Inferior parietal cortex (tissue), 1 donor: ENCODE measurements at regions not wholly inside any gene's neighbourhood (a gene's known extent, or its start where the extent isn't known, plus 50 kb on each side); places are given as distances from the start of the nearest gene placed in this dataset.
"Not testable (repeated sequence)": the region's sequence is repeated elsewhere in the genome, so short reads cannot be mapped to it uniquely, and the experiment has no call there.

Source experiments
- DNase-seq: peaks from one replicate; pipeline ENCODE4 v3.0.0-alpha.2; 2016; ENCODE audit errors: extremely low spot score

- no peak for DNase-seq
Measured at GRCh38 chr1:96183485-96183884, 538.1 kb upstream of the PTBP2 start.

- no peak for DNase-seq
Measured at GRCh38 chr1:96183928-96184327, 537.7 kb upstream of the PTBP2 start.

GRCh38 chr1:96185181-96185580 lies 536.4 kb upstream of the PTBP2 start:
- no peak for DNase-seq

- no peak for DNase-seq
Measured at GRCh38 chr1:96187020-96187419, 534.6 kb upstream of the PTBP2 start.

- no peak for DNase-seq
Measured at GRCh38 chr1:96191165-96191564, 530.4 kb upstream of the PTBP2 start.

GRCh38 chr1:96206451-96206850 lies 515.1 kb upstream of the PTBP2 start:
- DNase-seq, result peak; percentile 19

- DNase-seq, result no peak
Measured at GRCh38 chr1:96207936-96208335, 513.6 kb upstream of the PTBP2 start.

- no peak for DNase-seq
Measured at GRCh38 chr1:96208428-96208827, 513.2 kb upstream of the PTBP2 start.

- DNase-seq, result no peak
Measured at GRCh38 chr1:96210054-96210453, 511.5 kb upstream of the PTBP2 start.

- DNase-seq, result no peak
Measured at GRCh38 chr1:96211202-96211601, 510.4 kb upstream of the PTBP2 start.

- no peak for DNase-seq
Measured at GRCh38 chr1:96214982-96215381, 506.6 kb upstream of the PTBP2 start.

GRCh38 chr1:96220651-96221050 lies 500.9 kb upstream of the PTBP2 start:
- no peak for DNase-seq

- DNase-seq, result no peak
Measured at GRCh38 chr1:96222701-96223100, 498.9 kb upstream of the PTBP2 start.

GRCh38 chr1:96224229-96224628 lies 497.4 kb upstream of the PTBP2 start:
- not testable (repeated sequence) for DNase-seq

GRCh38 chr1:96233422-96233821 lies 488.2 kb upstream of the PTBP2 start:
- DNase-seq, result no peak

GRCh38 chr1:96234299-96234698 lies 487.3 kb upstream of the PTBP2 start:
- no peak for DNase-seq

GRCh38 chr1:96236156-96236739 lies 485.3 kb upstream of the PTBP2 start:
- DNase-seq, result peak; percentile 85

GRCh38 chr1:96238426-96238825 lies 483.2 kb upstream of the PTBP2 start:
- DNase-seq, result no peak

- DNase-seq, result no peak
Measured at GRCh38 chr1:96240438-96240837, 481.1 kb upstream of the PTBP2 start.

GRCh38 chr1:96253246-96254035 lies 468.1 kb upstream of the PTBP2 start:
- DNase-seq, result no peak

- DNase-seq, result no peak
Measured at GRCh38 chr1:96256130-96256790, 465.3 kb upstream of the PTBP2 start.

GRCh38 chr1:96259399-96259798 lies 462.2 kb upstream of the PTBP2 start:
- DNase-seq, result no peak

- no peak for DNase-seq
Measured at GRCh38 chr1:96281491-96281890, 440.1 kb upstream of the PTBP2 start.
